Astrocyte (in vitro differentiated cells and primary cell): ENCODE measurements at regions not wholly inside any gene's neighbourhood (a gene's known extent, or its start where the extent isn't known, plus 50 kb on each side); places are given as distances from the start of the nearest gene placed in this dataset.
A peak's percentile ranks its signal among the peaks of the same experiment; 100 is the strongest.

Experiments used
- DNase-seq: peaks from one replicate; pipeline ENCODE4 v3.0.0-alpha.2; 2010; ENCODE audit warnings: low read depth
- FAIRE-seq: peaks from 2 replicates; lab custom pipeline; 2011; peaks lifted over from hg19 to GRCh38; lab: Jason Lieb, UNC
- H2AFZ ChIP-seq: 2 replicates; pipeline ENCODE4 v1.6.0; 2012; ENCODE audit warnings: low read depth, low read length, inconsistent platforms
- H3K27ac ChIP-seq: 2 replicates; pipeline ENCODE4 v1.5.1; 2011; ENCODE audit warnings: low read depth, low read length, inconsistent platforms
- H3K27me3 ChIP-seq: 2 replicates; pipeline ENCODE4 v1.6.0; 2011; ENCODE audit warnings: low read length, inconsistent platforms; ENCODE audit not compliant: insufficient read depth
- H3K36me3 ChIP-seq: 2 replicates; pipeline ENCODE4 v1.5.1; 2011; ENCODE audit warnings: low read length, inconsistent platforms; ENCODE audit not compliant: insufficient read depth
- H3K4me1 ChIP-seq: 2 replicates; pipeline ENCODE4 v1.5.1; 2011; ENCODE audit warnings: low read length, inconsistent platforms; ENCODE audit not compliant: insufficient read depth
- H3K4me2 ChIP-seq: 2 replicates; pipeline ENCODE4 v1.6.0; 2012; ENCODE audit warnings: low read length, inconsistent platforms
- H3K4me3 ChIP-seq: 2 replicates; pipeline ENCODE4 v1.5.1; 2011; ENCODE audit warnings: low read depth, mild to moderate bottlenecking, low read length, inconsistent platforms; ENCODE audit not compliant: insufficient read depth
- H3K79me2 ChIP-seq: 2 replicates; pipeline ENCODE4 v1.6.0; 2012; ENCODE audit warnings: mild to moderate bottlenecking, low read length, inconsistent platforms; ENCODE audit not compliant: insufficient read depth
- H3K9ac ChIP-seq: 2 replicates; pipeline ENCODE4 v1.6.0; 2012; ENCODE audit warnings: mild to moderate bottlenecking, low read length, inconsistent platforms
- H3K9me3 ChIP-seq: 2 replicates; pipeline ENCODE4 v1.5.1; 2012; ENCODE audit warnings: low read depth, mild to moderate bottlenecking, low read length, inconsistent platforms; ENCODE audit not compliant: insufficient read depth
- H4K20me1 ChIP-seq: 2 replicates; pipeline ENCODE4 v1.6.0; 2012; ENCODE audit warnings: low read length, inconsistent platforms; ENCODE audit not compliant: insufficient read depth
- H3K27ac Mint-ChIP-seq: one replicate; pipeline ENCODE4 v1.8.0; 2021; ENCODE audit warnings: mild to moderate bottlenecking, mixed read lengths; ENCODE audit not compliant: unreplicated experiment
- H3K27me3 Mint-ChIP-seq: one replicate; pipeline ENCODE4 v1.8.0; 2021; ENCODE audit warnings: low read depth, mixed read lengths; ENCODE audit not compliant: unreplicated experiment
- H3K36me3 Mint-ChIP-seq: one replicate; pipeline ENCODE4 v1.8.0; 2021; ENCODE audit warnings: low read depth, mixed read lengths; ENCODE audit not compliant: unreplicated experiment
- H3K4me1 Mint-ChIP-seq: one replicate; pipeline ENCODE4 v1.8.0; 2021; ENCODE audit warnings: low read depth, mixed read lengths; ENCODE audit not compliant: unreplicated experiment
- H3K4me3 Mint-ChIP-seq: one replicate; pipeline ENCODE4 v1.8.0; 2021; ENCODE audit warnings: mild to moderate bottlenecking, moderate library complexity, mixed read lengths; ENCODE audit not compliant: unreplicated experiment
- H3K9me3 Mint-ChIP-seq: one replicate; pipeline ENCODE4 v1.8.0; 2021; ENCODE audit warnings: mild to moderate bottlenecking, mixed read lengths; ENCODE audit not compliant: unreplicated experiment
- EZH2 ChIP-seq: IDR thresholded peaks from 2 replicates; pipeline ENCODE4 v1.6.1; 2012; ENCODE audit warnings: mild to moderate bottlenecking, low read length, inconsistent platforms; ENCODE audit not compliant: insufficient read depth
- TF ChIP-seq, protein P1 (sequence below): IDR thresholded peaks from 2 replicates; pipeline ENCODE4 v1.5.1; 2011; ENCODE audit warnings: low read depth, mild to moderate bottlenecking, inconsistent platforms, low read length, moderate library complexity; ENCODE audit not compliant: insufficient read depth

DNA sequence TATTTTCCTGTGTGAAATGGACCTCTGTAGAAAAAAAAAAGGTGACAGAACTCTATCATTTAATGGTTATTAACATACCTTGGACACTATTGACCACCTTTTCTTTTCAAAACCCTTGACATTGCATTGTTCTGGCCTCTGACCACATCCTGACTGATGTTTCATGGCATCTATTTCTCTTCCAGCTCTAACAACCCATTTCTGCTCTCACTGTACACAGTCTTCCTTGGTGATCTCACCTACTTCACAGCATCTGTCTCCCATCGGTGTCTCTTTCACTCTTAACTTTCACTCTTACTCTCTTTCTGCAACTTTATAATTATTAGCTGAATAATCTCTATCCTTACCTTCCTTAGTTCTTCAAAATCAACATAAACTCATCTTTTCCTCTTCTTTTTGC lies 217.4 kb upstream of the CD96 start:
- H2AFZ ChIP-seq = no peak overlapping the region
- Mint-ChIP-seq H3K27ac (no peak overlapping the region), H3K4me1 (peaks cover 39% of the 10 kb centered on the region), H3K27me3 (no peaks in the 10 kb centered on the region), H3K4me3 (no peak overlapping the region), H3K9me3 (no peaks in the 10 kb centered on the region), H3K36me3 (no peaks in the 10 kb centered on the region)
- H3K4me3 ChIP-seq = no peak overlapping the region
- no peak for FAIRE-seq
- no peaks in the 10 kb centered on the region for H3K9me3 ChIP-seq
- H3K4me2 ChIP-seq = no peak overlapping the region
- no peaks in the 10 kb centered on the region for H4K20me1 ChIP-seq
- H3K27ac ChIP-seq = no peak overlapping the region
- no peaks in the 10 kb centered on the region for H3K4me1 ChIP-seq
- H3K9ac ChIP-seq = no peak overlapping the region
- no peaks in the 10 kb centered on the region for H3K36me3 ChIP-seq
- H3K79me2 ChIP-seq = no peaks in the 10 kb centered on the region
- no peaks in the 10 kb centered on the region for H3K27me3 ChIP-seq
- TF ChIP-seq EZH2 = no peak
- TF ChIP-seq, protein P1, sequence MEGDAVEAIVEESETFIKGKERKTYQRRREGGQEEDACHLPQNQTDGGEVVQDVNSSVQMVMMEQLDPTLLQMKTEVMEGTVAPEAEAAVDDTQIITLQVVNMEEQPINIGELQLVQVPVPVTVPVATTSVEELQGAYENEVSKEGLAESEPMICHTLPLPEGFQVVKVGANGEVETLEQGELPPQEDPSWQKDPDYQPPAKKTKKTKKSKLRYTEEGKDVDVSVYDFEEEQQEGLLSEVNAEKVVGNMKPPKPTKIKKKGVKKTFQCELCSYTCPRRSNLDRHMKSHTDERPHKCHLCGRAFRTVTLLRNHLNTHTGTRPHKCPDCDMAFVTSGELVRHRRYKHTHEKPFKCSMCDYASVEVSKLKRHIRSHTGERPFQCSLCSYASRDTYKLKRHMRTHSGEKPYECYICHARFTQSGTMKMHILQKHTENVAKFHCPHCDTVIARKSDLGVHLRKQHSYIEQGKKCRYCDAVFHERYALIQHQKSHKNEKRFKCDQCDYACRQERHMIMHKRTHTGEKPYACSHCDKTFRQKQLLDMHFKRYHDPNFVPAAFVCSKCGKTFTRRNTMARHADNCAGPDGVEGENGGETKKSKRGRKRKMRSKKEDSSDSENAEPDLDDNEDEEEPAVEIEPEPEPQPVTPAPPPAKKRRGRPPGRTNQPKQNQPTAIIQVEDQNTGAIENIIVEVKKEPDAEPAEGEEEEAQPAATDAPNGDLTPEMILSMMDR = no peak
- DNase-seq = no peak

DNA sequence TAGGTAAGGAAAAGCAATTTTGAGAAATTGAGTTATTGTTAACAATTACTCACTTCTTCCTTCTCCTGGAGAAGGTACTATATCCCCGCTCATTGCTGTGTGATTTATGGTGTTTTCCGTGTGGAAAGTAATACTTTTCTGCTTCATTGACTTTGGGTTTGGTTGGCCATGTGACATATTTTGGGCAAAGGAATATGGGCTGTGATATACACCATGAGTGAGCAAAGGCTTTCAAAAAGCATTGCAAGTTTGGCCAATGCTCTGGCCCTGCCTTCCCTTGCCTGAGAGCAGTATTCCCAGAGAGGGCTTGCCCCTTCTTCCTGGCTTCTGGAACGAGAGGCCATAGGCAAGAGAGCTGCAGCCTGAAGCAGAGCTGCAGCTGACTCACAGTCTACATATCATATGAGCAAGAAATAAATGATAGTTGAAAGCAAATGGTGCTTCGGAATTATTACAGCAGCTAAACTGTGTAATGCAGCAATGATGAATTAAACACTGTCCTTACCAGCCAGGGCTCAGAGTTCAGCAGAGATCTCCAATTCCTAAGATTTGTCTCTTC lies 216.8 kb upstream of the CD96 start:
- peaks cover 39% of the 10 kb centered on the region for H3K4me1 Mint-ChIP-seq
- H3K4me3 Mint-ChIP-seq = no peak overlapping the region
- Histone ChIP-seq H3K79me2 (no peaks in the 10 kb centered on the region), H3K4me2 (no peak overlapping the region), H3K4me3 (no peak overlapping the region), H3K27ac (no peak overlapping the region), H4K20me1 (no peaks in the 10 kb centered on the region), H3K27me3 (no peaks in the 10 kb centered on the region), H3K9ac (no peak overlapping the region), H3K4me1 (no peaks in the 10 kb centered on the region), H2AFZ (no peak overlapping the region), H3K36me3 (no peaks in the 10 kb centered on the region), H3K9me3 (no peaks in the 10 kb centered on the region)
- TF ChIP-seq, protein P1 = no peak
- TF ChIP-seq EZH2 = no peak
- FAIRE-seq (no peak), DNase-seq (peak; percentile 38)
- no peaks in the 10 kb centered on the region for H3K36me3 Mint-ChIP-seq
- no peaks in the 10 kb centered on the region for H3K27me3 Mint-ChIP-seq
- H3K9me3 Mint-ChIP-seq = no peaks in the 10 kb centered on the region
- H3K27ac Mint-ChIP-seq = no peak overlapping the region

DNA sequence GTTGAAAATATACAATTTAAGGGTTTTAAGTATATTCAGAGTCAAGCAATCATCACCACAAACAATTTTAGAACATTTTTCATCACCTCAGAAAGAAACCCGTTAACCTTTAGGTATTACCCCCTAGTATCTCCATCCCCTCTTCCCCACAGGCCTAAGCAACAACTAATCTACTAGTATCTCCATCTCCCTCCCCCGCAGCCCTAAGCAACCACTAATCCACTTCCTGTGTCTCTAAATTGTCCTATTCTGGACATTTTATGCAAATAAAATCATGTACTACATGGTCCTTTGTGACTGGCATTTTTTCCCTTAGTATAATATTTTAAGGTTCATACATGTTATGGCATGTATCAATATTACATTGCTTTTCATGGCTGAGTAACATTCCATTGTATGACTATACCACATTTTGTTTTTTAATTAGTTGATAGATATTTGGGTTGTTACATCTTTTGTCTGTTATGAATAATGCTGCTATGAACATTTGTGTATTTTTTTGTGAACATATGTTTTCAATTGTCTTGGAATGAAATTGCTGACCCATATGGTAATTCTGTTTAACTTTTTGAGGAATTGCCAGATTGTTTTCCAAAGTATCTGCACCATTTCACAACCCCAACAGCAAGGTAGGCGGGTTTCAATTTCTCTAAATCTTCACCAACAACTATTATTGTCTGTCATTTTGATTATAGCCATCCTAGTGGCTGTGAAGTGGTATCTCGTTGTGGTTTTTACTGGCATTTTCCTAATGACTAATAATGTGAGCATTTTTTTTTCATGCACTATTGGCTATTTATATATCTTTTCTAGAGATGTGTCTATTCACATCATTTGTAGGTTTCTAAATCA lies 215.6 kb upstream of the CD96 start:
- H3K9ac ChIP-seq = no peak overlapping the region
- H3K4me3 ChIP-seq = no peak overlapping the region
- Mint-ChIP-seq H3K27me3 (no peaks in the 10 kb centered on the region), H3K4me3 (no peak overlapping the region), H3K4me1 (peaks cover 30% of the 10 kb centered on the region), H3K36me3 (no peaks in the 10 kb centered on the region), H3K9me3 (no peaks in the 10 kb centered on the region), H3K27ac (no peak overlapping the region)
- no peaks in the 10 kb centered on the region for H3K4me1 ChIP-seq
- H3K4me2 ChIP-seq = no peak overlapping the region
- no peak for TF ChIP-seq EZH2
- TF ChIP-seq, protein P1 = no peak
- H3K27me3 ChIP-seq = no peaks in the 10 kb centered on the region
- H2AFZ ChIP-seq = no peak overlapping the region
- H4K20me1 ChIP-seq = no peaks in the 10 kb centered on the region
- DNase-seq (peak; percentile 76), FAIRE-seq (peak; percentile 78)
- no peaks in the 10 kb centered on the region for H3K9me3 ChIP-seq
- H3K36me3 ChIP-seq = no peaks in the 10 kb centered on the region
- H3K79me2 ChIP-seq = no peaks in the 10 kb centered on the region
- H3K27ac ChIP-seq = no peak overlapping the region
